ENCODE measurements at regions not wholly inside any gene's neighbourhood (a gene's known extent, or its start where the extent isn't known, plus 50 kb on each side); places are given as distances from the start of the nearest gene placed in this dataset.
"Not testable (repeated sequence)": the region's sequence is repeated elsewhere in the genome, so short reads cannot be mapped to it uniquely, and the experiment has no call there.

DNA sequence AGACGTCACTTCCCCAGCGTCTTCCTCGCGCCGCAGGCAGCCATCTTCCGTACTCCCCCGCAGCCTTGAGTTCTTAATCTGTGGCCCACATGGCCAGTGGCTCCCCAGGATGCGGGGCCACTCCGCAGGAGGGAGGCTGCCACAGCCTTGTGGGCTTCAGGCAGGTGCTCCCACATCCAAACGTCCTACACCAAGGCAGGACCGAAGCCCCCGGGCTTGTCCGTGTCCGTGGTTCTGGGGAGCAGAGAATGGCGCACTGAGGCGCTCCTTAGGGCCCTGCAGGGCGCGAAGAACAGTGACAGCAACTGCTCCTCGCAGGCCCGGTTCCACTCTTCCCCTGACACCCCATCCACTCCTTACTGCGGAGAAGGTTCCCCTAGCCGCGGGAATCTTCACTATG lies 755.8 kb downstream of the PRIM2 start:
- no peak for DNase-seq (ENCODE audit: low read depth, low spot score)

DNA sequence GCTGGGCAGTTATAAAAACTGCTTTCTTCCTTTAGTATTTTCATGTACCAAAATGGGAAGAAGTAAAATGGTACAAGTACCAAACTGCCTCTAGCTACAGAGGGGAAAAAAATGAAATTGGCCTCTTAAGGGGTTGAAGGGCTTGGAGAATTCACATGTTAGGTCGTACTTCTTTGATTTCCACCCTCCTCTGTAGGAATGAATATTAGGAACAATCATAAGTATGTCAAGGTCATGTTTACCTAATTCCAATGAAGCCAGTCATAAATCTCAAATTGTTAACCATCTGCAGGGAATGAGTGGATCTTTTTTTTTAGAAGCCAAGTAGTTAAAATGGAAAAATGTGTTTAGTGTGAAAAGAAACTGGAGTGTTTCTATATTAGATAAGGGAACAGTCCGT lies 772.6 kb downstream of the PRIM2 start:
- not testable (repeated sequence) for DNase-seq (ENCODE audit: low read depth, low spot score)

DNA sequence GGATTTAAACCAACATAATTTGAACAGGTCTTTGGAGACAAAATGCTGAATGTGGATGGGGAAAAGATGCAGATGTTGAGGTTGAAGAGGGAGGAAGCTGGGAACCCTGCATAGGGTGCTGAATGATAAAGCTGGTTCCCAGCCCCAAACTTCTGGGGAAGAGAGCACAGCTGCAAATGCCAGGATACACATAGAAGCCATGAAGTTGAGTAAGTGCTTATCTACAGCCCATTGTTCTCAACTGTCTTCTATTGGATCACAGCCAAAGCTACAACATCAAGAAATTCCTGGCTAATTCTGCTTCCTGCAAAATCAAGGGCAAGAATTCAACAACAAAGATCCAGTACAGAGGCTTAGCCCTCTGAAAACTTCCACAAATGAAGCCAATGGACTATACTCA lies 779.8 kb downstream of the PRIM2 start:
- DNase-seq (ENCODE audit: low read depth, low spot score) = not testable (repeated sequence)

DNA sequence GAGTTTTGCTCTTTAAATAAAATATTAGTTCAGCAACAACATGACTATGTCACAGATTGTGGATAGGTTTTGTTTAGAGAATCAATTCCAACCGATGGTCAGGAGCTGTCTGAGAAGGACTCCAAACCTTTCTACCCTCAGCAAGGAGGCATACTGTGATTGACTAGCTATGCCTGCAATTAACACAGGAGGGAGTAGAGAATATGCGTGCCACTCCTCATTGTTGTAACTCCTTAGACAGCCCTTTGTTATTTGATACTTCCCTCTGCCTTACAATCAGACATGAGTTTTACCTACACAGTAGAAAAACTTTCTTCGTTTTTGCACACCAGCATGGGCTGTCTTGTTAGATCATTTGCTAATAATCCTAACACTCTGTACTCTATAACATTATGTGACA lies 796.5 kb downstream of the PRIM2 start:
- DNase-seq (ENCODE audit: low read depth, low spot score) = no peak

DNA sequence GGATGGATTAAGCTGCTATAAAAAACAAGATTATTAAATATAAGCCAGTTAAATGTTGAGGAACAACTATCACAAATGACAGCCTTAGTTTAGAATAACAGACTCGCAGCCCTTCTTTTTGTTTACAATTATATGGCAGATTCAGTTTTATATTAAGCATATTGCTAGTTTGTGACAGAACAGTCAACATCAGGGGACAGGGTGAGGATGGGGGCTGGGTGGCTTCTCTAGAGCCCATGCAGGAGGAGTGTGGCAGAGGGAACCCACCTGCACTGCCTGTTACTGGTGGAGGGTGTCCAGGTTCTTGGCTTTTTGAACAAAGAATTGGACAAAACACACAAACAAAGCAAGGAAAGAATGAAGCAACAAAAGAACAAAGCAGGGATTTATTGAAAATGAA lies 799.7 kb downstream of the PRIM2 start:
- not testable (repeated sequence) for DNase-seq (ENCODE audit: low read depth, low spot score)

DNA sequence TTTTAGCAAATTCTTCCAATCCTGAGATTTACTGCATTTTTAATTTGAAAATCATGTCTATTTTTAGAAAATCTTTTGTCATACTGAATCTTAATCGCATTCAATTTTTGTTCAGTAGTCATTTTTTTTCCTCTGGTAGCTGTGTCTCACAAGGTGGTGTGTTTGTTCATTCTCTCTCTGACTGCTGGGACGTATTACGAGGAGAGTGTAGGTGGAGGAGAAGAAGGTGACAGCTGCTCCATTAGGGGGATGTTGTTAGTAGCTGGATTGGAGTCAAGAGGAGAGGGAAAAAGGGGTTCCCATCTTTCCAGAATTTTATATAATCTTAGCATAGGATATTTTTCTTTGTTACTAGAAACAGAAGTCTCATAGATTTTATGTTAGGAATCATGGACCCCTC lies 804.2 kb downstream of the PRIM2 start:
- DNase-seq (ENCODE audit: low read depth, low spot score) = not testable (repeated sequence)

DNA sequence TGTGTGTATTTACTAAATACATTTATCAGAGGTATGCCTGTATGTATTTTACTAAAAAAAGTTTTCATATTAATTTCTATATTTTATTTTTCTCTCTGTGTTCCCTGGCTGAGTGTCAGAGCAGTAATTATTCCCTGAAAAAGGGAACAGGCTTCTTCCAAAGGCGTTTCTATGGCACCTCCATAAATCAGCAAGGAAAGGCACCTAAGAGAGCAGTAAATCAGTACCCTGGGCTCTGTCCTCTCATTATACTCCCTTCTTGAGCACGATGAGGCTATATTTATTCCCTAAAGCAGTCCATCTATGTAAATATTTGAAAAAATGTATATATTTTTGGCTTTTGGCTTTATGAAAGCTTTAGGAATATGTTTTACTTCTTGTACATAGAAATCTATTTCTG lies 806.3 kb downstream of the PRIM2 start:
- not testable (repeated sequence) for DNase-seq (ENCODE audit: low read depth, low spot score)

DNA sequence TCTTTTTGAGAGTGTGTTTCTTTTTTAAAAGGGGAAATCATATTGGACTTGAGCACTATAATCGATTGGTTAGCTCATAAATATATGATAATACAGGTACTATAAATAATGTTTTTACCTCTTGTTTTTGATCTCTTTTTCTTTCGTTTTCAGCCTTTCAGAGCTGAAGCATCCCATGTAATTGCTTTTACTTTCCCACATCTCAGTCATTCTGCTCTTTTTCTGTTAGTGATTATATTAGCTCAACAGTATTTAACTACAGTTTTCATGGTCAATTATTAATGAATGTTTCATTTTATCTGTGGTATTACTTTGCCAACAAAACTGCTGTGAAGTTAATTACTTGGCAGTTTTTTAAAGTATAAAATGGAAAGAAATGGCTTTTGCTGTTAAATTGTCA lies 811.1 kb downstream of the PRIM2 start:
- DNase-seq (ENCODE audit: low read depth, low spot score) = not testable (repeated sequence)

DNA sequence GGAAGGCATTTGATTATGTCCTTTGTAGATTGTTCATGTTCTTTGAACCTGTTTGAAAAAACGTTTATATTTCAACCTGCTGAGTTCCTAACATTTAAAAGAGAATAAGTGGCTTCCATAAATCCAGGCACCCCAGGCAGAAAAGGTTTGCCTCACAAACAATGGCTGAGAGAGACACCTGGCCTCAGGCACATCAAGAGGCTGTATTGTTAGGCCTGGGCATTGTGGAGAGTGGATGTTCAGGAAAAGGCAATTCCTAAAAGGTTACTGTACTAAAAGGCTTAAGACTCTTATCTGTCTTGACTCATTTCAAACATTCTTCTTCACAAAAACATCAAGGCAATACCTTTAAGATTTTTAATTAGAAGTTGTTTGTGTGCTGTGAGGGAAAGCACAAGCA lies 811.7 kb downstream of the PRIM2 start:
- not testable (repeated sequence) for DNase-seq (ENCODE audit: low read depth, low spot score)

DNA sequence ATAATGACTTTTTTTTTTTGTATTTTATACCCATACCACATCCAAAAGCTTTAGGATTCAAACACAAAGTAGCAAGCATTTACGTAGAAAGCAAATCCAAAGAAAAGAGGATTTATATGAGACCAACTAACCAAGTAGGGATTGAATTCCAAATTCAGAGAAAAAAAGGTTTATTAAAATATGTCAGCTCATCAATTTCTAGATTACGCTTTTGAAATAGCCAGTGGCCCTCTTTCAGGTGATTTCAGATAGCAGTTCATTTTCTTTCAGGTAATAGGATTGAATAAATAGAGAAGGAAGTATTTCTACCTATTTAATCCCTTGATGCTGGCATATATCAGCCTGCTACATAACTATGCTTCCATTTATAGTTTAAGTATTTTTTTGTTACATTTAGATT lies 822.3 kb downstream of the PRIM2 start:
- not testable (repeated sequence) for DNase-seq (ENCODE audit: low read depth, low spot score)

DNA sequence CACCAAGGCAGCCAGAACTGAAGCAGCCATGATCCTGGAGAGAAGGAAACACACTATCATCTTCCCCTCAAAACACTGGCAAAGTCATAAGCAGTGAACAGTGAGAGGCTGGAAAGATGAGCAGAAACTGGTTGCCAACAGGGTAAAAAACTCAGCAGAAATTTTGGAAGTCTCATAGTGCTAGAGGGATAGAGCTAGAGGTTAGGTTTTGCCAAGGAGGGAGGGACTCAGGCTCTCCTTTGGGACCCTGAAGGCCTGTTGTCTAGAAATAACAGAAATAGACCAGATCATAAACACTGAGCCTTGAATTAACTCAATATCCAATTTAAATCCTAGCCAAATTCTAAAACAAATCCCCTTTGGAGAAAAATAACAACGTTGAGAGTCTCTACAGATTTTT lies 853.6 kb downstream of the PRIM2 start:
- DNase-seq (ENCODE audit: low read depth, low spot score) = not testable (repeated sequence)

DNA sequence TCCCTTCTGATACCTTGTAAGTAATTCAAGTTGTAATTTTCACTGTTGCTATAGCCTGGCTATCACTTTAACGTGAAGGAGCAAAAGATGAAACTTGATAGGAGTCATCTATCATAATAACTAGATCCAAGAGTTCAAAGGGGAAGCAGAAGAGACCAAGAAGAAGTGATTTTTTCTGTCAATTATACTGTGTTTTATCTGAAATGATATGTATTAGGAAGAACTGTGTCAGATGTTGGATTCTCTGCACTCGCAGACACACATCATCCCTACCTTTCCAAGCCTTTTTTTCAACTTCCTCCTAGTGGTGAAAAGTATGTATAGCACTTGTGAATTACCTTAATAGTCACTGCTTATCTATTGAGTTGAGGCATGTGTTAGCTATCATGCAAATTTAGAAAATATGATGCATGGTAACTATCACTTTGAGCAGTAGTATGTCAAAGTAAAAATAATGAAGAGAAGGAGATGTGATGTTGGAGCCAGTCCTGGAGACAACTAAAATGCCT lies 864.2 kb downstream of the PRIM2 start:
- not testable (repeated sequence) for DNase-seq (ENCODE audit: low read depth, low spot score)

DNA sequence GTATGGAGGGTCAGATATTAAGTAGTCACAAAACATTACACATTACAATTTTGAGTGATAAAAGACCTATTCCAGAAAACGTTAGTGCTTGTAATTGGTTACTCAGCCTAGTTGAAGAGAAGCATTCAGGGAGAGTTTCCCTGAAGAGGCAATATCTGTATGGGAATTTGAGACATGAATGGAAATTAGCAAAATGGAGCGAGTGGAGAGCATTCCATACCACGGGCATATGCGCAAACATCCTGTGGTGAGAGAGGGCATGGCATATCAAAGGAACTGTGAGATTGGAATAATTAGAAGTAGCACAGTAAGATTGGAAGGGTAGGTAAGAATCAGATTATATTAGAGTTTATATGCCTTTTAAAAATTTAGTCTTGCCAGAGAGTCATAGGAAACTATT lies 867.9 kb downstream of the PRIM2 start:
- DNase-seq (ENCODE audit: low read depth, low spot score) = not testable (repeated sequence)

DNA sequence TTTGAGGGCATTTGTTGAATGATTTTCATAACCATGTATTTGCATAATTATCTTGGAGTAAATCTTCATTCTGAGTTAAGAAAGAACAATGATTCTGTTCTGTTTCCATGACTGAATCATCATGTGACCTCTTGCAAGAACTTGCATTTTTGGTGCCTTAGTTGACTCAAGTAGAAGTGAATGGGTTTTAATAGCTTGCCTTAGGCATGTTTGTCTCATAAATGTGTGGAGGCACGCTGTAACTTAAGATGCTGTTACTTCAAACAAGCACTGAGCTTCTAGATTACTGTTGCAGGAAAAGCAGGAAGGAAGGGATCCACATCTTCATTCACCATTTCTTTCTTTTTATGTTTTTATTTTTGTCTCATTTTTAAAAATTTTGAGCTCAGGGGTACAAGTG lies 875.8 kb downstream of the PRIM2 start:
- DNase-seq (ENCODE audit: low read depth, low spot score) = not testable (repeated sequence)

DNA sequence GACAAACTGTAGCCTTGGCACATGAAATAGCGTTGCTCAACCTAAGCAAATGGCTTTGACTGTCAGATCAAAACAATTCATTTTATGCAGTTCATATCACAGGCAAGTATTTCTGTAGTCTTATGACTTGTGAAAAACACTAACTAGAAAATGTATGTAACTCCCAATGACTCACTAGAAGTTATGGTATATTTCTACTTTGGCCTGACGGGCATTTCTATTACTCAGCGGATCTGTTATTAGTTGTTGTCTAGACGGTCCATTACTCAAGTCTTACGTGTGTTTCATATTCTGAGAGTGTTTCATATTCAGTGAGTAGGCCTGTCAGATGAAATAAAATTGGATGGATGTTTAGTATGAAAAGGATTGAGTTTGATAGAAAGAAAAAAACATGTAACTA lies 880.9 kb downstream of the PRIM2 start:
- no peak for DNase-seq (ENCODE audit: low read depth, low spot score)

DNA sequence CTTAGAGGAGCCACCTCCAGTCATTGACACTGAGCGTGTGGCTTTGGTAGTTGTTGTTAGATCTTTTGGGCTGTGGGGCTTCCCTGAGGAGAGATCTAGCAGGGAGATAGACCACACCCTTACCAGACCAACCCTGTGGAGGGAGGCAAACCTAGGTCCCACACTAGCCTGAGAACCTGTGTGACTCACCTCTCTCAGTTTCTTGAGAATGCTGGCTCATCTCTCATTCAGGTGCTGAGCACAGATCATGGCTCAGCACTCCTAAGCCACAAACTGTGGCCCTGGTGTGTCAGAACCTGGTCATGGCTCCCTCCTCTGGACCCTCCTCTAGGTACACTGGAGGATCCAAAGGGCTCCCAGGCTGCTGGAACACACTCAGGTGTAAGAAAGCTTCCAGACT lies 919.7 kb downstream of the PRIM2 start:
- not testable (repeated sequence) for DNase-seq (ENCODE audit: low read depth, low spot score)

DNA sequence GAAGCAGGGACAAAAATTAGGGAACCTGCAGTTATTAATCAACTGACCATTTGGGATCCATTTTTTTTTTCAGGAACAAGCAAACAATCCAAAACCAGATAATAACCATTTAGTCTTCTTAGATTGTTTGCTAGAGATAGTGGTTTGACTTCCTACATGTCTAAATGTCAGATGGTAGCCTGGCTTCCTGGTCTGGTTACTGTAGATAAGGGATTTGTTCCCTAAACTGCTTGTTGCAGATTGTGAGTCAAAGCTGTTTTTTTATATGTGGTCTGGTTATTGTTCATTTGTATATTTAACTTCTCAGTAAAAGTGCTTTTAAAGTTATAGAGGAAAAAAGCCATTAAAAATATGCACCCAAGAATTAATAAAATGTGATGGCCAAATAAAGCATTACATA lies 921.0 kb downstream of the PRIM2 start:
- not testable (repeated sequence) for DNase-seq (ENCODE audit: low read depth, low spot score)

DNA sequence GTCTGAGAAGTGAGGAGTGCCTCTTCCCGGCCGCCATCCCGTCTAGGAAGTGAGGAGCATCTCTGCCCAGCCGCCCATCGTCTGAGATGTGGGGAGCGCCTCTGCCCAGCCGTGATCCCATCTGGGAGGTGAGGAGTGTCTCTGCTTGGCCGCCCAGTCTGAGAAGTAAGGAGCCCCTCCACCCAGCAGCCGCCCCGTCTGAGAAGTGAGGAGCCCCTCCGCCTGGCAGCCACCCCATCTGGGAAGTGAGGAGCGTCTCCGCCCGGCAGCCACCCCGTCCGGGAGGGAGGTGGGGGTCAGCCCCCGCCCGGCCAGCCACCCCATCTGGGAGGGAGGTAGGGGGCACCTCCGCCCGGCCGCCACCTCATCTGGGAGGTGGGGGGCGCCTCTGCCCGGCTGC lies 940.2 kb downstream of the PRIM2 start:
- not testable (repeated sequence) for DNase-seq (ENCODE audit: low read depth, low spot score)

DNA sequence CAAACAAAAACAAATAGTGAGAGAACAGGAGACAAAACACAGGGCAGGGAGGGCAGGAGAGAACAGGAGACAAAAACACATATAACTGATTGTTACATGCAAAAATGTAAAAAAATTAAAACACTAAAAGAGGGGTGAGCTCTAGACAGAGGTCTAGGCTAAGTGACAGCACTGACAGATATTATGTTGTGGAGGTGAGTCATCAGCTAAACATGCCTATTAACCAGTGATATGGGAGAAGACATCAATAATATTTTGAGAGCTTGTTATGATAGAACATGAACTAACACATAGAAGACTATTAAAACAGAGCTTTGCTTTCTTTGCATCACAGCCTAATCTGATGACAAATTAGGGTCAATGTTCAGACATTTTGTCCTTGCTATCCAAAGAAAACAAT lies 972.7 kb downstream of the PRIM2 start:
- DNase-seq (ENCODE audit: low read depth, low spot score) = no peak

DNA sequence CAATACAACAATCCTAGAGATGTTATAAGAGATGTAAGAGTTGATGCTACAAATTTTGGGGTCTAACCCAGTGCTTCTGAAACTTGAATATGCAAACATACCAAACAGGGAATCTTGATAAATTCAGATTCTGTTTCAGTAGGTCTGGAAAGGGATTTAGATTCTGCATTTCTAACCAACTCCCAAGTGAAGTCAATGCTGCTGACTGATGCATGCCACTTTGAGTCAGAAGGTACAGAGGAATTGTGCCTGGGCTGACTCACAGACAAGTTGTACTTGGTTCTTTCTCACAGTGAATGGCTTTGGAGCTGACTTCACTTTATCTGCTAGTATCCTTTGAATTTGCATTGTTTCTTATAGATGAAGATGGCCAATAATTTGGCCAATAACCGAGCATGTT lies 973.9 kb downstream of the PRIM2 start:
- DNase-seq (ENCODE audit: low read depth, low spot score) = not testable (repeated sequence)

DNA sequence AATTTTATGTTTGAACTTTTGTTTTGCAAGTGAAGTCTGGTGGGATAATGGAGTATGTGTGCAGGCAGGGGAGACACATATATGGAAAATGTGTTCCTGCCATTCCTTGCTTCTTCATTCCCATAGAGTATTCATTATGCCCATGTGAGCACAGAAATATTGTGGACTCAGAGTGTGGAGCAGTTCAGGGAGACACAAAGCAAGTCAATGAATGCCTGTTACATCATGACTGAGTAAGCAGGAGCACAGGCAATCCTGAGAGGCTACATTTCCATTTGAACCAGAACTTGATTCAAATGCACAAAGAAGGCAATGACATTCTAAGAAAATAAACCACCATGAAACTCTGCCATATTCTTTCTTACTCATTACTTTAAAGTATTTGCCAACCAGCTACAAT lies 990.5 kb downstream of the PRIM2 start:
- DNase-seq (ENCODE audit: low read depth, low spot score) = not testable (repeated sequence)

DNA sequence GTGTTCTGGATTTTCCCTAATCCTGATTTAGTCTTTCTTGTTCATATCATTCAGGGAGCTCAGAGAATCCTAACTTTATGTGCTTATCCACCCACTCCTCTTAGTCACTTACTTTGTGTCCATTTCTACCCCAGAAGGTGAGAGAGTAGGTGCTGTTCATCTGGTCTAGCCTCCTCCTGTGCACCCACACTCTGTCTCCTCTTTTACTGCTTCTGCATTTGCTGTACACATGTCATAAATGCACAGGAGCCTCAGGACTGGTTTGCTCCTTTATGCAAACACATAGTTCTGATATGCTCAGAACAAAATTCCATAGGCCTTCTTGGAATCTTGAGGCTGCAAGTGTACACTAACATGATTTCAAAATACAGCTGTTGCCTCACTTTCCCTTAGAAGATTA lies 1014.7 kb downstream of the PRIM2 start:
- DNase-seq (ENCODE audit: low read depth, low spot score) = not testable (repeated sequence)

DNA sequence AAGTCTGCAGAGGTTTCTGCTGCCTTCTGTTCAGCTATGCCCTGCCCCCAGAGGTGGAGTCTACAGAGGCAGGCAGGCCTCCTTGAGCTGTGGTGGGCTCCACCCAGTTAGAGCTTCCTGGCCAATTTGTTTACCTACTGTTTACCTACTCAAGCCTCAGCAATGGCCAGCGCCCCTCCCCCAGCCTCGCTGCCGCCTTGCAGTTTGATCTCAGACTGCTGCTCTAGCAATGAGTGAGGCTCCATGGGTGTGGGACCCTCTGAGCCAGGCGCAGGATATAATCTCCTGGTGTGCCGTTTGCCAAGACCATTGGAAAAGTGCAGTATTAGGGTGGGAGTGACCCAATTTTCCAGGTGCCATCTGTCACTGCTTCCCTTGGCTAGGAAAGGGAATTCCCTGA lies 1024.9 kb downstream of the PRIM2 start:
- not testable (repeated sequence) for DNase-seq (ENCODE audit: low read depth, low spot score)

DNA sequence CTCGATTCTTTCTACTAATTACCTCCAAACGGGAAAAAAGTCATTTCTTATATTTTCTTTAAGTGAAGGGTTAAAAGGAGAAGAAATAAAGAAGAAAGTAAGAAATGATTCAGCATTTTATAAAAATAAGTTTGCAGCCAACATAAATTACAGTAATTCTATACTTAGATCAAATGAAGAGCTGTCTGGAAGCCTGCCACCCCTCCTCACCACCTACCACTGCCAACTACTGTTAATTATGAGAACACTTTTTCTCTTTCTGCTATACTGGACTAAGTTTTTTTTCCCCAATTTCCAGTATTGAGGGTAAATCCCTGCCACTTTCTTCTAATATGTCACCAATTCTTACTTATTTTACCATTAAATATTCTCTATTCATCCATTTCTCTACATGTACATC lies 1030.1 kb downstream of the PRIM2 start:
- DNase-seq (ENCODE audit: low read depth, low spot score) = not testable (repeated sequence)
